GM19025 (cell line): ENCODE measurements at regions not wholly inside any gene's neighbourhood (a gene's known extent, or its start where the extent isn't known, plus 50 kb on each side); places are given as distances from the start of the nearest gene placed in this dataset.
A peak's percentile ranks its signal among the peaks of the same experiment; 100 is the strongest.

Experiments
- ATAC-seq: cut with Tn5 transposase; IDR thresholded peaks from one replicate; pipeline ENCODE4 v1.9.1; 2021; ENCODE audit warnings: mild to moderate bottlenecking, low read depth, moderate library complexity; ENCODE audit not compliant: unreplicated experiment

DNA sequence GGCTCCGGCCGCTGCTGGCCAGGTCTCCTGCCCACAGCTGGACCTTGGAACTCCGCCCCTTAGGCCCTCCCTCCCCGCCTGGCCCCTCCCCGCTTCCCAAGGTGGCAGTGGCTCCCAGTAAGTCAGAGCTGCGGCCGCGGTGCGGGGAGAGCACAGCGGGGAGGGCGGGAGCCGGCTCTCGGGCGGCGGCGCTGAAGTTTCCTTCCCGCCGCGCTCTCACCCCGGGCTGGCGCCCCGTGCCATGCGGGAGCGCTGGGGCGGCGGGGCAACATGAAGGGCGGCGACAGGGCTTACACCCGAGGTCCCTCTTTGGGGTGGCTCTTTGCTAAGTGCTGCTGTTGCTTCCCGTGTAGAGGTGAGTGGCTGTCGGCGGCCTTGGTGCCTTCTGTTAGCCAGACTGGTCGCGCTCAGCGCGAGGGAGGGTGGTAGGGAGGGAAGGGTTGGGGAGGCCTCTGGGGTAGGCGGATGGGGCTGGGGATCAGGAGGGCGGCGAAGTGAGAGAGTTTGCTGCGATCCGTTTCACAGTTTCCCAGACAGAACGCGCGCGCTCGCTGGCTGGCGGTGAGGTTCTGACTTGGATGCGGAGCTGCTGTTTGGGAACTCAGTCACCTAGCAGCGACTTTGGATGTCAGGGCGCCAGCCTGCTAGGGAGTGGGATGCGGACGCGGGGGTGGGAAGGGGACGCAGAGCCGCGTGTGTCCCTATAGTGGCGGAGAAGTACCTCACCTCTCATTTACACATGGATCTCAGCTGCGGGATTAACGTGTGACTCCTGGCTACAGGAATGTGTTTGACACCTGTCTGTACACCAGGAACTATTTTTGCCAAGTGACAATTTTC is 145.5 kb upstream of the UMPS start:
- peak; percentile 42 for ATAC-seq

DNA sequence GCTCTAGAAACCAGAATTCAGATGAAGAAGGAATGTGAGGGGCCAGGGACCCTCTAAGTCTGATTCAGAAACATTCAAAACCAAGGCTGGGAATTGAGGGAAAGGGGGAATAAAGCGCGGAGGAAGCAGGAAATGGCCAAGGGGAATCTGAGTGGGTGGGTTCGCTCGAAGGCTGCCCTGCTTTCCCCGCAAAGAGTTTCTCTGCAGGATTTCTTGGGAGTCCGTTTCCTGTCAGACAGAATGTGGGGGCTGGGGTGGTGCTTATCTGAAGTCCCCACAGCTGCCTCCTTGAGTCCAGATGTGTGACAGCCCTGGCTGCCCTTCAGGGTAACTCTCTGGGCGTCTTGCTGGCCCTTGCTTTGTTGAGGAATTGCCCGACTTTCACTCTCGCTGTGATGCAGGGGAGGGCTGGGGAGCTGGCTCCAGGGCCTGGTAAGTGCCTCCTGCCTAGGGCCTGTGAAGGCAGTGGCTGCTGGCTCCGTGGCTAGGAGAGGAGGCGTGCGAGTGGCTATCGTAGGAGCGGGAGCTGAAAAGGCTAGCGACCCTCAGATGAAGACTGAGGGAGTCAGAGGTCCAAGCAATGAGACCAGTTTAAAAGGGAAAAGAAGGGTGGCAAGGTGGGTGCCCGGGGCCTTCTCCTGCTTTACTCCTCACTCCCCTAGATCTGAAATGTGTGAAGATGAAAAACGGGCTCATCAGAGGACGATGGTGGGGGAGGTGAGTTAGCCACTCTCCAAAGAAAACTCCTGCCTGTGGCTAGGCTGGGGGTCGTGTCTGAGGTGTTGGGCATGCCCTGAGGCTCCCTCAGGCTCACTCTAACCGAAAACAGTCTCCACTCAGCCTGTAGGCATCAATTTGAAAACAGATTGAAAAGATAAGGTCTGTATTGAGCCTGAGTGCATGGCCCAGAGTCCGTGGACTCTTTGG is 143.9 kb upstream of the UMPS start:
- ATAC-seq: no peak

DNA sequence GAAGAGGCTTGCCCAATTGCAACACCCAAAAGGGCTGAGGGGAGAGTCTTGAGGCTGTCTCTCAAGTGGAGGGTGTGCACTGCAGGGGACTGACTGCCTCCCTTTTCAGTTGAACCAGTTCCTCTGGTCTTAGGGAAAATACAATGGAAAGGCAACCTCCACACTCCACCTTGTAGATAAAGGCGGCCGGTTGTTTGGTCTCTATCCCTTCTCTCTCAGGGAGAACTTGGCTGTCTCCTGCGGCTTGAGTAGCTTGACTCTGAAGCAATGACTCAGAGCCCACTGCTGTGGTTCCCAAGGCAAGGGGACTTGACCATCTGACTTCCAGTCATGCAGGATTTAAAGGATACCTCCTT is 143.2 kb upstream of the UMPS start:
- no peak for ATAC-seq

- ATAC-seq: no peak
Observed at GRCh38 chr3:124588036-124588435, 142.2 kb upstream of the UMPS start.

DNA sequence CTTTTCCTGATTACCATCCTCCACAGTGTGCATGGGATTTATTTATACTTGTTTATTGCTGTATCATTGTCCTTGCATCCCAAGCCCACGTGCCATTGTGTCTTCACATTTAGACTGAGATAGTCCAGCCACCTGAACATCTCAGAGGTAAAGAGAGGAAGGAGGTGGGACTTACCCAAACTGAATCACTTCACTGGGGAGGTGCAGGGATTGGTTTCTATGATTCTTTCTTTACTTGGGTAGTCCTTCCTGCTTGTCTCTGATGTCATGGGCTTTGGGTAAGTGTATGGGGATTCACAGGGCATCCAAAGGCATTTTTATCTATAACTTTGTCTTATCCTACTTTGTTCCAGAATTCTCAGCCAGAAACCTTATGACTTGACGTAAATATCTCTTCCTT is 141.5 kb upstream of the UMPS start:
- ATAC-seq: no peak

DNA sequence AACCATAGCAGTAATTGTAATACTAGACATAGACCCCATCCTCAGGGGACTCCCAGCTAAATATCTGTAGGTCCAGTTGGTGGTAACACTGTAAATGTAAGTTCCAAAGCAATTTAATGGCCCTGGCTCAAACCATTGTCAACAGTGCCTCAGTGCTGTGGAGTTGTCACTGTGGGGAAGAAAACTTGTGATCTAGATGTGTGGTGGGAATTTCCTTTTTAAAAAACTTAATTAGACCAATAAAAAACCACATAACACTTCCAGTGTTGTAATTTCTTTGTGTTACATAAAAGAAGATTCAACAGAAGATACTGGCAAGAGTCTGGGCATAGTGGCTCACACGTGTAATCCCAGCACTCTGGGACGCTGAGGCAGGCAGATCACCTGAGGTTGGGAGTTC is 138.6 kb upstream of the UMPS start:
- ATAC-seq: no peak

DNA sequence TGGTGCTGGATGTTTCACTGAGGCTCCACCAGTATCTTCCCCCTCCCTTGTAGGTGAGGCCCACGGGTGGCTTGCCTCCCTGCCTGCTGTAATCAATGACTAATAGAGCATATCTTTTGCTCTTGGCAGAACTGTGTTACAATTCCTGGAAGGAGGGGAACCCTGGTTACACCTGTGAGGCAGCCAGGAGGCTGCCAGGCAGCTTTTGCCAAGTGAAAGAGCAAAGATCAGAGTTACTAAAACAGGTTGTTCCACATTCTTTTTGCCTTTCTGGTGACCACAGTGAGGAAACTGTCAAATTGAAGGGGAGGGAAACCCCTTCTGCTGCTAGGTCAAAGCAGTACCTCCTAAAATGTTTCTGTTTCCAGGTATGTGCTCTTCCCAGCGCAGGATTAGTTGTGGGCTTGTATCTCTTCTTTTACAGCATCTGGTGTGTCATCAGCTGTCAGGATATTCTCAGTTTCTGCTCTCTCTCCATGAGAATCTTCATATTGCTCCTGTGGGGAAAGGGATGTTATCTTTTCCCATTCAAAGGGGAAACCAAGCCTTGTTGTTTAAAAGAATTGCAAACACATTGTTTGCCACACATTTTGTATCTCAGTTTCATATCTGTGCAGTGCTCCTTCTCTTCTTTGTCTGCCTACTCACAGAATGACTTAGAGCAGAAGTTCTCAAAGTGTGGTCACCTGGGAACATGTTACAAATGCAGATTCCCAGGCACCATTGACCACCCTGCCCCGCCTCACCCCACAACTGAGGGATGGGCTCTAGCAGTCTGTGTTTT is 137.4 kb upstream of the UMPS start:
- peak; percentile 74 for ATAC-seq

GRCh38 chr3:124593442-124593829 is 136.8 kb upstream of the UMPS start:
- ATAC-seq: no peak

DNA sequence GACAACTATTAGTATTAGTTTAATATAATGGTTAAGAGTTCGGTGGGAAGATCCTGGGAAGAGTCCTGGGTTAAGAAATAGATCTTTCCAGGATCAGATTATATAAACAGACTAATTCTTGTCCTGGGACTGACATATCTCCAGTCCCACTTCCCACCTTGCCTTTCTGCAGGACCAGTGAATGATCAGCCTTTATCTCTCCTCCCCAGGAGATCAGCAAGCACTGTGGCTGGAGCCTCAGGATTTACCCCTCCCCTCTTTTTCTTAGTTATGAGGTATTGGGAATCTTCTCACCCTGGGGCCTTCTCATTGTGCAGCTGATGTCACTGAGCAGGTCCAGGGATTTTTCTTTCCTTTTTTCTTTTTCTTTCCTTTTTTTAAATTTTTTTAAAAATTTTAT is 135.7 kb upstream of the UMPS start:
- no peak for ATAC-seq

- ATAC-seq: no peak
Observed at GRCh38 chr3:124597273-124597672, 133.0 kb upstream of the UMPS start.

DNA sequence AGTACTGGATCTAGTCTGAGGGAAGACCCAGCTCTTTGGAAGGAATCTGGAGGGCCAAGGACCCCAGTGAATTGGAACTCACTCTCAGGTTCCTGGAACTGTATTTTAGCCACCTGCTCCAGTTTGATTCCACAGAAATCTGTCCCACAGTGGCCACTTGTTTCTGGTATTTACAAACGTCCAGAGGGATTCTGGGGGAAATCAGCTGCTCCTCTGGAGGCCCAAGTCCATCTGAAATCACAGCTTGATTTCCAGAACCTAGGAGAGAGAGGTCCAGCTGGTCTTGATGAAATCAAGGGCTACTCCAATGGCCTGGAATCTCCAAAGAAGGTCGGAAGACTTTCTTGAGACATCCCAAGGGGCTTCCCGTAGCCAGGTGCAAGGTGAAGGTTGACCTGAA is 132.3 kb upstream of the UMPS start:
- ATAC-seq: no peak

GRCh38 chr3:124599147-124599765 is 131.0 kb upstream of the UMPS start:
- ATAC-seq: no peak

GRCh38 chr3:124599779-124600693 is 130.2 kb upstream of the UMPS start:
- ATAC-seq: no peak

- ATAC-seq: no peak
Observed at GRCh38 chr3:124600765-124601164, 129.5 kb upstream of the UMPS start.

GRCh38 chr3:124601190-124601589 is 129.1 kb upstream of the UMPS start:
- ATAC-seq: no peak

- no peak for ATAC-seq
Observed at GRCh38 chr3:124602980-124603627, 127.1 kb upstream of the UMPS start.

DNA sequence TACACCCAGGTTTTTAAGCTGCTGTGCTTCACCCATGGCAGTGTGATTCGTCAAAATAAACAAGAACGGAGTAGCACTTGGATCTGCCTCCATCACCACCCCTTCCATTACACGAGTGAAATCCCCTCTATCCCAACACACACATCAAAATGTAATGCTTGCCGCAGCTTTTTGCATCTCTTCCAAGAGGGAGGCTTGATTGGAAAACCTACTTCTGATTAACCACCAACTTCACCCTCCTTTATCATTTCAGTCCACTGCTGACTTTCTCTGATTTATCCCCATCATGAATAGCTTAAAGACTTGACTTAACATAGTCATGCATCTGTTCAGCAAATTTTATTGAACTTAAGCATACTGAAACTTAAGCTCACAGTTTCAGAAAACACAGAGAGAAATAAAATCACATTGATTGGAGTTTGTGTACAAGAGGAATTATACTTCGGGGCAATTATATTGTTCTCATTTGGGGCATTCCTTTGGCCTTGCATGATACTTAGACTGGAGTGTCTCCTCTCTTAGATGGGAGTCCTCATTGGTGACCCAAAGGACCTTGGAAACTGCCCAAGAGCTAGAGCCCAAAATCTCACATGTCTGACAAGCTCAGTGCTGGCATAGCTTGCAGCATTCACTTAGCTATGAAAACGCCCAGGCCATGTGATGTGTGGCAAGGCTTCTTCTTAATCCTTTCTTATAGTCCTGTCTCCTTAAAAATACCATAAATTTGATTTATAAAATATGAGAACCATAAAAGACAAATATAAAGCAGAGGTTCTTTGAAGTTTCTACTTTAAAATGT is 124.3 kb upstream of the UMPS start:
- no peak for ATAC-seq

- ATAC-seq: no peak
Observed at GRCh38 chr3:124607163-124607562, 123.1 kb upstream of the UMPS start.
